Fibroblast of skin of right quadriceps (primary cell): ENCODE measurements at regions not wholly inside any gene's neighbourhood (a gene's known extent, or its start where the extent isn't known, plus 50 kb on each side); places are given as distances from the start of the nearest gene placed in this dataset.

Experiments
- DNase-seq: peaks from one replicate; pipeline ENCODE4 v3.0.0-alpha.2; 2013

GRCh38 chr2:238727585-238728329, 120.1 kb upstream of the TWIST2 start:
- DNase-seq: peak; percentile 96

GRCh38 chr2:238728330-238729260, 119.3 kb upstream of the TWIST2 start:
- DNase-seq: peak; percentile 99

- DNase-seq: no peak
Observed at GRCh38 chr2:238729261-238729935, 118.5 kb upstream of the TWIST2 start.

GRCh38 chr2:238730001-238730669, 117.8 kb upstream of the TWIST2 start:
- DNase-seq: no peak

GRCh38 chr2:238730881-238731280, 117.0 kb upstream of the TWIST2 start:
- no peak for DNase-seq

GRCh38 chr2:238731961-238732360, 115.9 kb upstream of the TWIST2 start:
- DNase-seq: peak; percentile 58

GRCh38 chr2:238738917-238739316, 109.0 kb upstream of the TWIST2 start:
- no peak for DNase-seq

GRCh38 chr2:238739668-238740067, 108.2 kb upstream of the TWIST2 start:
- DNase-seq: no peak

GRCh38 chr2:238741277-238741676, 106.6 kb upstream of the TWIST2 start:
- DNase-seq: no peak

- no peak for DNase-seq
Observed at GRCh38 chr2:238742066-238742465, 105.8 kb upstream of the TWIST2 start.

GRCh38 chr2:238742664-238743063, 105.2 kb upstream of the TWIST2 start:
- no peak for DNase-seq

GRCh38 chr2:238743243-238744065, 104.4 kb upstream of the TWIST2 start:
- DNase-seq: no peak

GRCh38 chr2:238744951-238745350, 102.9 kb upstream of the TWIST2 start:
- no peak for DNase-seq

GRCh38 chr2:238745997-238746396, 101.9 kb upstream of the TWIST2 start:
- DNase-seq: no peak

GRCh38 chr2:238747114-238747513, 100.8 kb upstream of the TWIST2 start:
- DNase-seq: no peak

GRCh38 chr2:238747557-238747956, 100.3 kb upstream of the TWIST2 start:
- no peak for DNase-seq

- DNase-seq: no peak
Observed at GRCh38 chr2:238750212-238750904, 97.5 kb upstream of the TWIST2 start.

- no peak for DNase-seq
Observed at GRCh38 chr2:238754259-238754658, 93.6 kb upstream of the TWIST2 start.

- peak; percentile 35 for DNase-seq
Observed at GRCh38 chr2:238761868-238762267, 86.0 kb upstream of the TWIST2 start.

- DNase-seq: no peak
Observed at GRCh38 chr2:238763471-238763995, 84.4 kb upstream of the TWIST2 start.

GRCh38 chr2:238765590-238765989, 82.3 kb upstream of the TWIST2 start:
- no peak for DNase-seq
